ENCODE measurements at regions not wholly inside any gene's neighbourhood (a gene's known extent, or its start where the extent isn't known, plus 50 kb on each side); places are given as distances from the start of the nearest gene placed in this dataset.
"Not testable (repeated sequence)": the region's sequence is repeated elsewhere in the genome, so short reads cannot be mapped to it uniquely, and the experiment has no call there.

DNA sequence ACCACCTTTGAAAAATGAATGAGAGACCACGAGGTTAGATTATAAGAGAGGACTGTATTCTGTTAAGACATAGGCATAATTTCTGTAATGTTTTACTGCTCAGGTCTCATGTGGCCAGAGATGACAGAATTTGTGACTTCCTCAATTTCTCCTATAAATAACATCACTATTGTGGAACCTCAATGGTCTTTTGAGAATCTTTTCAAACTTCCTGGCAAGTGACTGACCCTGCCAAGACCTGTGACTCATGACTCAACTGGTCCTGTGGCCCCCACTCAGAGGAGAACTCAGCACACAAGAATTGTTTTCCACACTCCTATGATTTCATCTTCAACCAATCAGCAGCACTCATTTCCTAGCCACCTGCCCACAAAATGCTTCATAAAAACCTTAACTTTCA is 508.2 kb upstream of the ATP2B1 start:
- H3K36me3 ChIP-seq (replicated peaks; ENCODE audit: low read depth, low read length): no peaks in the 10 kb centered on the region
- no peaks in the 10 kb centered on the region for H3K9me3 ChIP-seq (ENCODE audit: insufficient read depth, low read length)
- H3K27me3 ChIP-seq (ENCODE audit: low read depth, low read length): no peaks in the 10 kb centered on the region
- H3K4me1 ChIP-seq (ENCODE audit: low read length): no peaks in the 10 kb centered on the region
- no peak overlapping the region for H3K27ac ChIP-seq (ENCODE audit: low read length)
- TF ChIP-seq, protein P1, sequence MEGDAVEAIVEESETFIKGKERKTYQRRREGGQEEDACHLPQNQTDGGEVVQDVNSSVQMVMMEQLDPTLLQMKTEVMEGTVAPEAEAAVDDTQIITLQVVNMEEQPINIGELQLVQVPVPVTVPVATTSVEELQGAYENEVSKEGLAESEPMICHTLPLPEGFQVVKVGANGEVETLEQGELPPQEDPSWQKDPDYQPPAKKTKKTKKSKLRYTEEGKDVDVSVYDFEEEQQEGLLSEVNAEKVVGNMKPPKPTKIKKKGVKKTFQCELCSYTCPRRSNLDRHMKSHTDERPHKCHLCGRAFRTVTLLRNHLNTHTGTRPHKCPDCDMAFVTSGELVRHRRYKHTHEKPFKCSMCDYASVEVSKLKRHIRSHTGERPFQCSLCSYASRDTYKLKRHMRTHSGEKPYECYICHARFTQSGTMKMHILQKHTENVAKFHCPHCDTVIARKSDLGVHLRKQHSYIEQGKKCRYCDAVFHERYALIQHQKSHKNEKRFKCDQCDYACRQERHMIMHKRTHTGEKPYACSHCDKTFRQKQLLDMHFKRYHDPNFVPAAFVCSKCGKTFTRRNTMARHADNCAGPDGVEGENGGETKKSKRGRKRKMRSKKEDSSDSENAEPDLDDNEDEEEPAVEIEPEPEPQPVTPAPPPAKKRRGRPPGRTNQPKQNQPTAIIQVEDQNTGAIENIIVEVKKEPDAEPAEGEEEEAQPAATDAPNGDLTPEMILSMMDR (IDR thresholded peaks at IDR 0.05; ENCODE audit: low read depth, low read length): no peak
- TF ChIP-seq EZH2phosphoT487 (IDR thresholded peaks at IDR 0.05; ENCODE audit: low read depth): no peak
- no peaks in the 10 kb centered on the region for H3K79me2 ChIP-seq (ENCODE audit: low read length)
- H3K4me3 ChIP-seq (ENCODE audit: low read length): no peak overlapping the region
- no peak overlapping the region for H3K4me2 ChIP-seq (ENCODE audit: low read length)
- no peak overlapping the region for H3K9ac ChIP-seq (ENCODE audit: low read length)
- H4K20me1 ChIP-seq (ENCODE audit: insufficient read depth, low read length): no peaks in the 10 kb centered on the region
- no peak overlapping the region for H2AFZ ChIP-seq (ENCODE audit: low read depth, low read length)

DNA sequence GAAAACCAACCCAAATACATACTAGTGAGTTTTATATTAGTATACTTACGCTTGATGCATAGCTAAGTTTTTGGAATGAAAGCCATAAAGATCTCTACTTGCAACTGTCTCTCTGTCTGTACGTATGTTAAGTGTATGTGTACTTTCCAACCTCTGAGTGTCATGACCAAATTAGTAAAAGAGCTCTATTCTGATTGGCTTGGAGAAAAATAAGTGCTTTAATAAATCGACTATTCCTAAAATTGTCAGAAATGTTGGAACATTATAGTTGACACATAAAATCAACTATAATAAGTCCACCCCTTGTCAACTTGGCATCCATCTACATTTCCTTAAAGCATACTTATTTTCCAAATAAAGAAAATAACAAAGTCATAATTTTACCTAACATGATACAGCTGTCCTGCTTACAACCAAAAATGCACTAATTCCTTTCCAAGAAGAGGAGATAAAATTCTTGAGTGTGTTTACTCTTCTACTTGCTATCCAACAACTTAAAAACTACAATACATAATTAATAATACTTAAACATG is 507.4 kb upstream of the ATP2B1 start:
- Histone ChIP-seq H3K27ac (ENCODE audit: low read length) (no peak overlapping the region), H4K20me1 (ENCODE audit: insufficient read depth, low read length) (no peaks in the 10 kb centered on the region), H3K27me3 (ENCODE audit: low read depth, low read length) (no peaks in the 10 kb centered on the region), H3K4me2 (ENCODE audit: low read length) (no peak overlapping the region), H3K4me3 (ENCODE audit: low read length) (no peak overlapping the region), H3K36me3 (replicated peaks; ENCODE audit: low read depth, low read length) (no peaks in the 10 kb centered on the region), H3K79me2 (ENCODE audit: low read length) (no peaks in the 10 kb centered on the region), H3K4me1 (ENCODE audit: low read length) (no peaks in the 10 kb centered on the region), H3K9ac (ENCODE audit: low read length) (no peak overlapping the region), H2AFZ (ENCODE audit: low read depth, low read length) (no peak overlapping the region), H3K9me3 (ENCODE audit: insufficient read depth, low read length) (no peaks in the 10 kb centered on the region)
- TF ChIP-seq, protein P1 (IDR thresholded peaks at IDR 0.05; ENCODE audit: low read depth, low read length): no peak
- no peak for TF ChIP-seq EZH2phosphoT487 (IDR thresholded peaks at IDR 0.05; ENCODE audit: low read depth)

DNA sequence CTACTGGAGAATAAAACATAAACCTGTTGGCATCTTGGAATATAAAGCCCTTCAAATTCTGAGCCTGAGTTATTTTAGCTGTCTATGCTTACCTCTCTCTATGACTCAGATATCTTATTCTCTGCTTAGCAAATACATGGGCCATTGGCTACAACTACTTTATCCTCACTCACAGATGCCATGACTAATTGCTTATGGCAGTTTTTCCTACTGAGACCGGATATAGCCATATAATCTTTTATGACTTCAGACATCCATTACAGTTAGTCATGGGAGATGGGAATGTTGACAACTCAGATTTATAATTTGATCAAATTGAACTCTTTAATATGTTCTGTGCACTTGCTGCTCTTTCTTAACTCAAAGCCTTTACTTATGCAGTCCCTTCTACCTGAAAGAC is 502.4 kb upstream of the ATP2B1 start:
- no peak overlapping the region for H3K9ac ChIP-seq (ENCODE audit: low read length)
- H3K4me2 ChIP-seq (ENCODE audit: low read length): no peak overlapping the region
- no peaks in the 10 kb centered on the region for H3K36me3 ChIP-seq (replicated peaks; ENCODE audit: low read depth, low read length)

DNA sequence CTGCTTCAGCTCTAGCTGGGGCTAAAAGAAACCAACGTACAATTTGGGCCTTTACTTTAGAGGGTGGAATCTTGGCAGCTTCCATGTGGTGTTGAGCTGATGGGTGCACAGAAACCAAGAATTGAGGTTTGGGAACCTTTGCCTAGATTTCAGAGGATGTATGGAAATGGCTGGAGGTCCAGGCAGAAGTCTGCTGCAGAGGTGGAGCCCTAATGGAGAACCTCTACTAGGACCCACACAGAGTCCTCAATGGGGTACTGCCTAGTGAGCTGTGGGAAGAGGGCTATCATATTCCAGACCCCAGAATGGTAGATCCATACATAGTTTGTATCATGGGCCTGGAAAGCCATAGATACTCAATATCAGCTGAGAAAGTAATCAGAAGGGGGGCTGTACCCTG is 500.4 kb upstream of the ATP2B1 start:
- Histone ChIP-seq H3K4me1 (ENCODE audit: low read length) (no peaks in the 10 kb centered on the region), H3K27me3 (ENCODE audit: low read depth, low read length) (no peaks in the 10 kb centered on the region), H3K9ac (ENCODE audit: low read length) (no peak overlapping the region), H3K9me3 (ENCODE audit: insufficient read depth, low read length) (no peaks in the 10 kb centered on the region), H2AFZ (ENCODE audit: low read depth, low read length) (no peak overlapping the region), H3K79me2 (ENCODE audit: low read length) (no peaks in the 10 kb centered on the region), H4K20me1 (ENCODE audit: insufficient read depth, low read length) (no peaks in the 10 kb centered on the region), H3K4me3 (ENCODE audit: low read length) (no peak overlapping the region), H3K27ac (ENCODE audit: low read length) (no peak overlapping the region), H3K36me3 (replicated peaks; ENCODE audit: low read depth, low read length) (no peaks in the 10 kb centered on the region), H3K4me2 (ENCODE audit: low read length) (no peak overlapping the region)
- TF ChIP-seq, protein P1 (IDR thresholded peaks at IDR 0.05; ENCODE audit: low read depth, low read length): no peak
- no peak for TF ChIP-seq EZH2phosphoT487 (IDR thresholded peaks at IDR 0.05; ENCODE audit: low read depth)

More for the DNA sequence above, 502.4 kb upstream of the ATP2B1 start:
- TF ChIP-seq EZH2phosphoT487 (IDR thresholded peaks at IDR 0.05; ENCODE audit: low read depth): no peak
- TF ChIP-seq, protein P1 (IDR thresholded peaks at IDR 0.05; ENCODE audit: low read depth, low read length): no peak
- Histone ChIP-seq H3K27ac (ENCODE audit: low read length) (no peak overlapping the region), H3K79me2 (ENCODE audit: low read length) (no peaks in the 10 kb centered on the region), H3K4me3 (ENCODE audit: low read length) (no peak overlapping the region), H3K4me1 (ENCODE audit: low read length) (no peaks in the 10 kb centered on the region), H4K20me1 (ENCODE audit: insufficient read depth, low read length) (no peaks in the 10 kb centered on the region), H2AFZ (ENCODE audit: low read depth, low read length) (no peak overlapping the region), H3K9me3 (ENCODE audit: insufficient read depth, low read length) (no peaks in the 10 kb centered on the region), H3K27me3 (ENCODE audit: low read depth, low read length) (no peaks in the 10 kb centered on the region)

DNA sequence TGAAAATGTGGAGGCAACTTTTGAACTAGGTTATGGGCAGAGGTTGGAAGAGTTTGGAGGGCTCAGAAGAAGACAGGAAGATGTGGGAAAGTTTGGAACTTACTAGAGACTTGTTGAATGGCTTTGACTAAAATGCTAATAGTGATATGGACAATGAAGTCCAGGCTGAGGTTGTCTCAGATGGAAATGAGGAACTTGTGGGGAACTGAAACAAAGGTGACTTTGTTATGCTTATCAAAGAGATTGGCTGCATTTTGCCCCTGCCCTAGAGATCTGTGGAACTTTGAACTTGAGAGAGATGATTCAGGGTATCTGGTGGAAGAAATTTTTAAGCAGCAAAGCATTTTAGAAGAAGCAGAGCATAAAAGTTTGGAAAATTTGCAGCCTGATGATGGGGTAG is 499.7 kb upstream of the ATP2B1 start:
- not testable (repeated sequence) for H3K9ac ChIP-seq (ENCODE audit: low read length); H2AFZ ChIP-seq (ENCODE audit: low read depth, low read length); H3K27ac ChIP-seq (ENCODE audit: low read length); H3K4me1 ChIP-seq (ENCODE audit: low read length); H3K79me2 ChIP-seq (ENCODE audit: low read length); H3K4me3 ChIP-seq (ENCODE audit: low read length); H3K27me3 ChIP-seq (ENCODE audit: low read depth, low read length); H4K20me1 ChIP-seq (ENCODE audit: insufficient read depth, low read length); H3K4me2 ChIP-seq (ENCODE audit: low read length); H3K36me3 ChIP-seq (replicated peaks; ENCODE audit: low read depth, low read length); H3K9me3 ChIP-seq (ENCODE audit: insufficient read depth, low read length)
